ENCODE measurements at regions not wholly inside any gene's neighbourhood (a gene's known extent, or its start where the extent isn't known, plus 50 kb on each side); places are given as distances from the start of the nearest gene placed in this dataset.

GRCh38 chr14:22044193-22044592 lies 370.6 kb upstream of the OR4E1 start:
- TF ChIP-seq CTCF (IDR thresholded peaks at IDR 0.05) (no peak), POLR2A (IDR thresholded peaks at IDR 0.05) (no peak), POLR2AphosphoS5 (IDR thresholded peaks at IDR 0.05) (no peak), EP300 (IDR thresholded peaks at IDR 0.05) (no peak)
